Activated CD4-positive, alpha-beta memory T cell treated with anti-CD3 and anti-CD28 coated beads, Interleukin-2, amount 10 ng/mL, durations not matched to agents 7 days and 5 days (primary cell): ENCODE measurements at regions not wholly inside any gene's neighbourhood (a gene's known extent, or its start where the extent isn't known, plus 50 kb on each side); places are given as distances from the start of the nearest gene placed in this dataset.
"Not testable (repeated sequence)": the region's sequence is repeated elsewhere in the genome, so short reads cannot be mapped to it uniquely, and the experiment has no call there.

Source experiments
- CTCF ChIA-PET: fragments of 350-600 bp; sonication (Branson Sonifier 250); formaldehyde crosslinking; loops from one replicate; lab custom pipeline; 2021; ENCODE audit warnings: antibody characterized with exemption, inconsistent platforms; lab: Charles Lee
- POLR2A ChIA-PET: fragments of 350-600 bp; sonication (Branson Sonifier 250); formaldehyde crosslinking; loops from one replicate; lab custom pipeline; 2021; ENCODE audit warnings: antibody characterized with exemption; lab: Charles Lee
- DNase-seq: peaks from one replicate; pipeline ENCODE4 v3.0.0-alpha.2; 2020
- H3K27ac Mint-ChIP-seq: one replicate; pipeline ENCODE4 v1.8.0; 2021; ENCODE audit warnings: mild to moderate bottlenecking, mixed read lengths
- H3K27me3 Mint-ChIP-seq: one replicate; pipeline ENCODE4 v1.8.0; 2021; ENCODE audit warnings: mixed read lengths
- H3K36me3 Mint-ChIP-seq: one replicate; pipeline ENCODE4 v1.8.0; 2021; ENCODE audit warnings: low read depth, mixed read lengths
- H3K4me1 Mint-ChIP-seq: one replicate; pipeline ENCODE4 v1.8.0; 2021; ENCODE audit warnings: mixed read lengths
- H3K4me3 Mint-ChIP-seq: one replicate; pipeline ENCODE4 v1.8.0; 2021; ENCODE audit warnings: mild to moderate bottlenecking, mixed read lengths
- H3K9me3 Mint-ChIP-seq: one replicate; pipeline ENCODE4 v1.8.0; 2021; ENCODE audit warnings: mixed read lengths

DNA sequence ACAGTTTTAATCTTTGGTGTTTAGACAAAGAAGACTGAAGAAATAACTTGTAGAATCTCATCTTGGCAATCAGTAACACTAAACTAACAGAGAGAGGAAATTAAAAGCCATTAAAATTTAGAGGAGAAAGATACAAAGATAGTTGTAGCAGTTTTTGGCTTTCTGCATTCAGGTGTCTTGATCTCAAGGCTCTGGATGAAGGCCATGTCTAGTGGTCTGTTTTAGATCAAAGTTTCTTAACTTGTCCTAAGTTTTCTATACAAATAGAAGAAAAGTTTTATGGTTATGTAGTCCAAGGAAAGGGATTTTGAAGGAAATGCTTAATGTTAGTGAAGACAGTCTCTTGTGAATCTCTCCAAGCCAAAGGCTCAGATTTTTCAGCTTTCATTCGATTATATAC lies 222.9 kb downstream of the BCHE start:
- H3K27me3 Mint-ChIP-seq: no peaks in the 10 kb centered on the region
- H3K4me3 Mint-ChIP-seq: no peak overlapping the region
- ChIA-PET POLR2A (no interaction called here), CTCF (no interaction called here)
- no peaks in the 10 kb centered on the region for H3K4me1 Mint-ChIP-seq
- no peaks in the 10 kb centered on the region for H3K9me3 Mint-ChIP-seq
- no peak overlapping the region for H3K27ac Mint-ChIP-seq
- no peaks in the 10 kb centered on the region for H3K36me3 Mint-ChIP-seq
- DNase-seq: no peak

DNA sequence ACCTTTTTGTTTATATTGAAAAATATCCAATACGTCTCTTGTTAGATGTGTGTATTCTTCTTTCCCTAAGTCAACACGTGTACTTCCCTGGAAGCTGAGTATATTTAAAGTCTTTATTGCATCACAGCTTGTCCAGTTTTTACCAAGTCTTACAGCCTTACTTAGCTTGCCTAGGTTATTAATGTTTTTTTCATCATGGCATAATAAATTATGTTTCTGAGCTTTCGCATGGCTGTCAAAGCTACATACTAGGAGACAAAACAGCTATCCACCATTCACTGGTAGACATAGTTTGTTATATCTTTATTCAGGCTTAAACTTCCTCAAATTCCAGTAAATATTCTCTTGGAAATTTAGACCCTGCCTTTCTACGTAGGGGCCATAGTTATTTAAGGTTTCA lies 224.2 kb downstream of the BCHE start:
- Mint-ChIP-seq H3K27ac (no peak overlapping the region), H3K9me3 (no peaks in the 10 kb centered on the region), H3K36me3 (no peaks in the 10 kb centered on the region), H3K4me3 (no peak overlapping the region), H3K4me1 (no peaks in the 10 kb centered on the region), H3K27me3 (no peaks in the 10 kb centered on the region)
- POLR2A ChIA-PET: no interaction called here
- DNase-seq: no peak
- CTCF ChIA-PET: no interaction called here

DNA sequence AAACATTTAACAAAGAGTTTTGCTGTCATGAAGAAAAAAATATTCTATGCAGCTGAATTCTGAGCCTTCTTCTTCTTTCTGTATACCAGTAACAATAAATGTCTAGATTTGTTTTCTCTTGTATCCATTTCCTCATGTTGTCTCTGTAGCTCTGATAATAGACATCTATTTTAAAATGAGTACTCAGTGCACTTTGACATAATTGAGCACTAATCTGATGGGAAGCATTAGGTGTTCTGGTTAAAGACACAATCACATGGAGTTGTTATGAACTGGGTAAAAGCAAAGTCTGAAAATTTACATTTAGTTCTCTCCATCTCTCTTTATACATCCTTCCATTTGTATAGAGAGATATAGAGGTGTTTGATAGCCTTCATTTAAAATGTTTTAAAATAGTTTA lies 230.0 kb downstream of the BCHE start:
- POLR2A ChIA-PET: no interaction called here
- Mint-ChIP-seq H3K27ac (no peak overlapping the region), H3K4me1 (no peaks in the 10 kb centered on the region), H3K4me3 (no peak overlapping the region), H3K27me3 (no peaks in the 10 kb centered on the region), H3K36me3 (no peaks in the 10 kb centered on the region), H3K9me3 (peaks cover 2% of the 10 kb centered on the region)
- no peak for DNase-seq
- CTCF ChIA-PET: no interaction called here

DNA sequence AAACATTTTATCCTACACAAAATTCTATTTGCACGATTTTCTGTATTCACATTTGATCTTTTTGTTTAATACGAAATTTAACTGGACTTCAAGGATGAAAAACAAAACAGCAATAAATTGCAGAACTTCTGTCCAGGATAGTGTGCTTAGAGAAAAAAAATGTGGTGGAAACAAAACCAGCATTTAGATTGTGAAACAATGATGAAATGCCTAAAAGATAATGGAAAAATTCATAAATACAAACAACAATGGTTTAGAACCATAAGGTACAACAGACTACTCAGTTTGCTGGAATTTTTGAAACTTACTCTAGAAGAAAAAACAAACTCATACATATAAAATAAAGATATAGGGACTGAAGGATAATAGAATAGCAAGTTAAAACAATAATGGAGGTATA lies 234.0 kb downstream of the BCHE start:
- no peak for DNase-seq
- no peak overlapping the region for H3K4me3 Mint-ChIP-seq
- POLR2A ChIA-PET: no interaction called here
- no peaks in the 10 kb centered on the region for H3K27me3 Mint-ChIP-seq
- H3K9me3 Mint-ChIP-seq: peaks cover 2% of the 10 kb centered on the region
- no peaks in the 10 kb centered on the region for H3K4me1 Mint-ChIP-seq
- CTCF ChIA-PET: no interaction called here
- no peak overlapping the region for H3K27ac Mint-ChIP-seq
- no peaks in the 10 kb centered on the region for H3K36me3 Mint-ChIP-seq

DNA sequence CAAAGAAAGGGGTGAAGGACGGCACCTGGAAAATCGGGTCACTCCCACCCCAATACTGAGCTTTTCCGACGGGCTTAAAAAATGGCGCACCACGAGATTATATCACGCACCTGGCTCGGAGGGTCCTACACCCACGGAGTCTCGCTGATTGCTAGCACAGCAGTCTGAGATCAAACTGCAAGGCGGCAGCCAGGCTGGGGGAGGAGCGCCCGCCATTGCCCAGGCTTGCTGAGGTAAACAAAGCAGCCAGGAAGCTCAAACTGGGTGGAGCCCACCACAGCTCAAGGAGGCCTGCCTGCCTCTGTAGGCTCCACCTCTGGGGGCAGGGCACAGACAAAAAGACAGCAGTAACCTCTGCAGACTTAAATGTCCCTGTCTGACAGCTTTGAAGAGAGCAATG lies 264.7 kb downstream of the BCHE start:
- CTCF ChIA-PET, H3K9me3 Mint-ChIP-seq, H3K27me3 Mint-ChIP-seq, DNase-seq, H3K27ac Mint-ChIP-seq, H3K4me1 Mint-ChIP-seq, POLR2A ChIA-PET, H3K4me3 Mint-ChIP-seq, H3K36me3 Mint-ChIP-seq: not testable (repeated sequence)

DNA sequence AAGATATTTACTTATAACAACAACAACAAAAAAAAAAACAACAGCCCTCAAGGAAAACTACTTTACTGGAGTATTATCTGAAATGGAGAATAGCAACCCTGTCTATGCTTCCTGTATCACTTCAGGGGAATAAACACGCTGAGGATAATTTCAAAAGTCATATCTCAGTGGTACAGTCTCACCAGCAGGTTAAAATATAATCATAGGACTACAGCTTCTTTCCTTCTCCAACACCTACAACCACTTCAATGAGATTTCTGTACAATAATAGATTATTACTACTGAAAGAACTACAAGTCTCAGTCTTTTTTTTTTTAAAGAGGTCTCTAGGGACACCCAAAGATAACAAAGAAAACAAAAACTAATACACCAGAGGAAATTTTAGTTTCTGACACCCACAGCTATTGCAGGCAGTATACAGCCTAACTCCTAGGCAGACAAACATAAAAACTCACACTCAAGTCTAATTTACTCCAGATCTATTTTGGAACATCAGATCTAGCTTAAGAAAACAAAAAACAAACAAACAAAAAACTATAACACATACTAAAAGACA lies 268.2 kb downstream of the BCHE start:
- ChIA-PET POLR2A (no interaction called here), CTCF (no interaction called here)

DNA sequence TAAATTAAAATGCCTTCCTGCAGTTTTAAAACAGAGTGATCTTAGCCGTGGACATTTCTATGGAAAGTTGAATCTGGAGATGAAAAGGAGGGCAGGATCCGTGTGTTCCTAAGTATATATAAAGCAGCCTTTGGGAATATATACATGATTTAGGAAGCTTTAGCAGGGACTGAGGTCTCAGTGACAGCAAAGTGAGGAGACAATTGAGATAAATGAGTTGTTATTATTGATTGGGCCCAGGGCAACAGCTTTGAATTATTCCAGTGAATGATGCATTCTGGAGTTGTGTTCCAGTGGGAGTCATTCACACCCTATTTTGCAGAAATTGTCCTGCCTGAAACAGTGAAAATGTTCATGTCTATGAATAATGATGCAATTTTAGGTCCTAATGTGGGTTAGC lies 281.4 kb downstream of the BCHE start:
- Mint-ChIP-seq H3K4me1 (no peaks in the 10 kb centered on the region), H3K36me3 (no peaks in the 10 kb centered on the region), H3K27me3 (no peaks in the 10 kb centered on the region), H3K27ac (no peak overlapping the region), H3K9me3 (peaks cover 7% of the 10 kb centered on the region), H3K4me3 (no peak overlapping the region)
- DNase-seq: no peak
- POLR2A ChIA-PET: no interaction called here
- CTCF ChIA-PET: no interaction called here

More for the DNA sequence above, 268.2 kb downstream of the BCHE start:
- no peak overlapping the region for H3K4me3 Mint-ChIP-seq
- no peaks in the 10 kb centered on the region for H3K36me3 Mint-ChIP-seq
- H3K27me3 Mint-ChIP-seq: no peaks in the 10 kb centered on the region
- H3K4me1 Mint-ChIP-seq: no peaks in the 10 kb centered on the region
- H3K27ac Mint-ChIP-seq: no peak overlapping the region
- H3K9me3 Mint-ChIP-seq: peaks cover 5% of the 10 kb centered on the region
- no peak for DNase-seq

DNA sequence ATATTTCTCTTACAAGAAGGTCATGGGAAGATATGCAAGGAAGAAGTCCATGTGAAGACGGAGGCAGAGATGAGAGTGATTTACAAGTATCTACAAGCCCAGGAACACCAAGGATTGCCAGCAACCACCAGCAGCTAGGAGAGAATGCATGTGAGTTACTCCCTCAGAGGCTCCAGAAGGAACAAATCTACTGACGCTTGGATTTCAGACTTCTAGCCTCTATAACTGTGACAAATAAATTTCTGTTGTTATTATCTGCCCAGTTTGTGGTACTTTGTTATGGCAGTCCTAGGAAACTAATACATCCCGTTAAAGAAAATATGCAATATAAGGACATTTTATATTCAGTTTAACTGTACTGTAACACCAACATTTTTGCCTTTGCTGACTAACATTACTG lies 283.9 kb downstream of the BCHE start:
- POLR2A ChIA-PET: no interaction called here
- peaks cover 7% of the 10 kb centered on the region for H3K9me3 Mint-ChIP-seq
- H3K36me3 Mint-ChIP-seq: no peaks in the 10 kb centered on the region
- no peaks in the 10 kb centered on the region for H3K4me1 Mint-ChIP-seq
- H3K27ac Mint-ChIP-seq: no peak overlapping the region
- no peaks in the 10 kb centered on the region for H3K27me3 Mint-ChIP-seq
- CTCF ChIA-PET: no interaction called here
- H3K4me3 Mint-ChIP-seq: no peak overlapping the region
- DNase-seq: no peak

DNA sequence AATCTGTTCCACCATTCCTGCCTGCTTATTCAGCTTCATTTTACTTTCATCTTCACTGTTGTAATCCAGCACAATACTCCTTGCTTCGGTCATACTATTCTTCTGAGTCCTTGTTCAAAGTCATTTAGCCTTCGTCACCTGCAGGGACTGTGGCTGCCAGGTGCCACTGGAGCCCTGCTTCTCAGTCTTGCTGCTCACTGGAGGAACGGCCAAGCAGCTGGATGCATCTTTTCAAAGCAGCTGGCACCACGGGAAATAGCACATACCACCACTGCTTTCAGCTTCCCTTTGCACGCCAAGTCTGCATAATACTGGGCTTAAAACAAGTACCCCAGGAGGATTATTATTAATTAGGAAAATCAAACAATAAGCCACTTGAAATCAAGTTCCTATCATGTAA lies 287.6 kb downstream of the BCHE start:
- no peaks in the 10 kb centered on the region for H3K27me3 Mint-ChIP-seq
- CTCF ChIA-PET: no interaction called here
- peaks cover 6% of the 10 kb centered on the region for H3K9me3 Mint-ChIP-seq
- no peak overlapping the region for H3K27ac Mint-ChIP-seq
- H3K4me3 Mint-ChIP-seq: no peak overlapping the region
- POLR2A ChIA-PET: no interaction called here
- H3K4me1 Mint-ChIP-seq: no peaks in the 10 kb centered on the region
- DNase-seq: no peak
- H3K36me3 Mint-ChIP-seq: no peaks in the 10 kb centered on the region

DNA sequence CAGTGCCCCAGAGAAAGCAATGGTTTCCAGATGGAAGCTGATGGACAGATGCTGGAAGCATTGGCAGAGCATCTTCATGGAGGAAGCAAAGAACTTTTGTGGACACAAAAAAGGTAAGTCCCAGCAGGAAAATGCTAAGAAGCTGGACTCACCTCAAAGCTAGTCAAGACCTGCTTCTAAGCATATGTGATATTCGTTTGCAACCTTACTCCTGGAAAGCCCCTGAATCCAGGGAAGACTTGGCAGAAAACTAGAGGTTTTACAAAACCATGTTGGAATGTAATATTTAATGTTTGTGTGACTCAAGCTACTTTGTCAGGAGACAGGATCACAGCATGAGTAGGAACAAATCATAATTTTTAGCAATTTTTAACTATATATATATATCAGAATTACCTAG lies 288.2 kb downstream of the BCHE start:
- ChIA-PET POLR2A (no interaction called here), CTCF (no interaction called here)
- DNase-seq: no peak
- Mint-ChIP-seq H3K27me3 (no peaks in the 10 kb centered on the region), H3K9me3 (peaks cover 2% of the 10 kb centered on the region), H3K36me3 (no peaks in the 10 kb centered on the region), H3K27ac (no peak overlapping the region), H3K4me3 (no peak overlapping the region), H3K4me1 (no peaks in the 10 kb centered on the region)

DNA sequence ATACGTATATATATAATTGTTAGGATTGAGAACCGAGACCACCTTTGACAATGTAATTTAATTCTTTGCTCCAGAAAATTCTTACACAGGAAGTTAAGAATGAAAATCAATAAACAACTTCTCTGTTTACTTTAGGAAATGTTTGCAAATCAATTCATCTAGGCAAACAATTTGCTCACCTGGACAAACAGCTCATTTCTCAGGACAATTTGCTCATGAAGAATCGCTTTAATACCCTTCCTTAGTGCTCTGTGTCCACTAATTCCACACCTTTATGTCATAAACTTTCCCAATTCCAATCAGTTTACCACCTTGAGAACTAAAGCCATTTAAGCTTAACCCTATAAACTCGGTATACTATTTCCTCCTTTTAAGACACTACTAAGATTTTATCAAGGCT lies 292.2 kb downstream of the BCHE start:
- no peaks in the 10 kb centered on the region for H3K36me3 Mint-ChIP-seq
- ChIA-PET POLR2A (no interaction called here), CTCF (no interaction called here)
- H3K27me3 Mint-ChIP-seq: no peaks in the 10 kb centered on the region
- no peak for DNase-seq
- peaks cover 4% of the 10 kb centered on the region for H3K9me3 Mint-ChIP-seq
- no peak overlapping the region for H3K4me3 Mint-ChIP-seq
- no peak overlapping the region for H3K27ac Mint-ChIP-seq
- no peaks in the 10 kb centered on the region for H3K4me1 Mint-ChIP-seq

DNA sequence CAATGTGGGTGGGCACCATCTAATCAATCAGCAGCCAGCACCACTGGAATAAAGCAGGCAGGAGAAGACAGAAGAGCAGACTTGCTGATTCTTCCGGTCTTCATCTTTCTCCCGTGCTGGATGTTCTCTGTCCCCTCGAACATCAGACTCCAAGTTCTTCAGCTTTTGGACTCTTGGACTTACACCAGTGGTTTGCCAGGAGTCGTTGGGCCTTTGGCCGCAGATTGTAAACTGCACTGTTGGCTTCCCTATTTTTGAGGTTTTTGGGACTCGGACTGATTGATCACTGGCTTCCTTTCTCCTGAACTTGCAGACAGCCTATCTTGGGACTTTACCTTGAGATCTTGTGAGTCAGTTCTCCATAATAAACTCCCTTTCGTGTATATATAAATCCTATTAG lies 292.8 kb downstream of the BCHE start:
- CTCF ChIA-PET: no interaction called here
- Mint-ChIP-seq H3K27ac (no peak overlapping the region), H3K4me1 (no peaks in the 10 kb centered on the region), H3K4me3 (no peak overlapping the region), H3K36me3 (no peaks in the 10 kb centered on the region), H3K27me3 (no peaks in the 10 kb centered on the region), H3K9me3 (peaks cover 8% of the 10 kb centered on the region)
- DNase-seq: no peak
- POLR2A ChIA-PET: no interaction called here

DNA sequence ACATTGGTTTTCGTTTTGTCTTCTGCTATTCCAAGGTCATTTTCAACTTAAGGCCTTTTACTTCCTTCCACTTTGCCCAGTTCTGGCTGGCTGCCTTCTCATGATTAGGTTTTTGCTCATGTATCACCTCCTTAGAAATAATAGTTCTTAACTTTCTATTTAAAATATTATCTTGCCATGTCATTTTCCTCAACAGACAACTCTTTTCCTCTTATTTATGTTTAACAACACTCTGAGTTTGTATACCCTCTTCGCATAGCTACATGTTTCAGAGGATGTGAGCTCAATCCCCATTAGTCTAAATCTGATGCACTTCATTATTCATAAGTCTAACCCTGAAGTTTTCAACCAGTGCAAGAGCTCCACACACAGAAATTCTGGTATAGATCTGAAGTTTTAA lies 299.1 kb downstream of the BCHE start:
- Mint-ChIP-seq H3K9me3 (peaks cover 11% of the 10 kb centered on the region), H3K27me3 (no peaks in the 10 kb centered on the region), H3K4me1 (no peaks in the 10 kb centered on the region), H3K4me3 (no peak overlapping the region), H3K36me3 (no peaks in the 10 kb centered on the region), H3K27ac (no peak overlapping the region)
- no peak for DNase-seq
- POLR2A ChIA-PET: no interaction called here
- CTCF ChIA-PET: no interaction called here

DNA sequence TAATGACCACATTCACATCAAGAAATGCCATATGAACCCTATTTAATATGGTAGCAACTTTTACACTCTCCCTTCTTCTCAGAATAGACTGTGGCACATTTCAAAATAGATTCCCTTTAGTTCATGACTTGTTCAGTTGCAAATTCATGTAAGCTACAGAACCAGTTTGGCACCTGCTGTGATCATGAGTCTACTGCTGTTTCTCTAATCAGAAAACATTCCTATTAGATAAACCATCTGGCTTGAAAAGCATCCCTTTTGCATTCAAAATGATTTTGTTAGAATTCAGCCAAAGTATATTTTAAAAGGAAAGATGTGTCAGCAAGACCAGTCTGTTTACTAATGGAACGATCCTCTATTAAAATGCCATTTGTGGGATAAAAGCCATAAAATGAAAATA lies 304.4 kb downstream of the BCHE start:
- Mint-ChIP-seq H3K27ac (no peak overlapping the region), H3K36me3 (no peaks in the 10 kb centered on the region), H3K27me3 (no peaks in the 10 kb centered on the region), H3K4me1 (no peaks in the 10 kb centered on the region), H3K9me3 (peaks cover 2% of the 10 kb centered on the region), H3K4me3 (no peak overlapping the region)
- POLR2A ChIA-PET: no interaction called here
- no peak for DNase-seq
- CTCF ChIA-PET: no interaction called here

DNA sequence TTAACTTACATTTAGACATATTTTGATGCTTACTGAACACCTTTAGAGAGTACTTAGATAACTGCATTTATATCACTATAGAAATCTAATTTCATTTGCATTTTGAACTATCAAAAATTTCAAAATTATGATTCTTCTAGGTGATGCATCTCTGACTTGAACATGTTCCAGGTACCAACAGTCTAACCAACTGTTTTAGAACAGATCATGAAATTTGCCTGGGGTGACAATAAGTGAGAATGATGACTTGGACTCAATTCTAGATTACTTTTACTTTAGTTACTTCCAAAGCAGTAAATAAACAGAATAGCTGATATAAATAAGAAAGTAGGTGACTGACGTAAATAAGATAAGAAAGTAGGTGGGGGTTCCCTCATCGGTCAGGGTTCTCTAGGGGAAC lies 307.8 kb downstream of the BCHE start:
- no peak for DNase-seq
- no peak overlapping the region for H3K27ac Mint-ChIP-seq
- H3K4me1 Mint-ChIP-seq: no peaks in the 10 kb centered on the region
- ChIA-PET CTCF (no interaction called here), POLR2A (no interaction called here)
- H3K4me3 Mint-ChIP-seq: no peak overlapping the region
- no peaks in the 10 kb centered on the region for H3K36me3 Mint-ChIP-seq
- no peaks in the 10 kb centered on the region for H3K9me3 Mint-ChIP-seq
- H3K27me3 Mint-ChIP-seq: no peaks in the 10 kb centered on the region
